NCI-H82 treated with DMSO at 0.1 percent for 48 hours (cell line): ENCODE measurements at regions not wholly inside any gene's neighbourhood (a gene's known extent, or its start where the extent isn't known, plus 50 kb on each side); places are given as distances from the start of the nearest gene placed in this dataset.
A peak's percentile ranks its signal among the peaks of the same experiment; 100 is the strongest.
"Not testable (repeated sequence)": the region's sequence is repeated elsewhere in the genome, so short reads cannot be mapped to it uniquely, and the experiment has no call there.

Experiments used
- DNase-seq: peaks from one replicate; lab custom pipeline; 2025; ENCODE audit not compliant: unreplicated experiment; lab: John Stamatoyannopoulos, UW

DNA sequence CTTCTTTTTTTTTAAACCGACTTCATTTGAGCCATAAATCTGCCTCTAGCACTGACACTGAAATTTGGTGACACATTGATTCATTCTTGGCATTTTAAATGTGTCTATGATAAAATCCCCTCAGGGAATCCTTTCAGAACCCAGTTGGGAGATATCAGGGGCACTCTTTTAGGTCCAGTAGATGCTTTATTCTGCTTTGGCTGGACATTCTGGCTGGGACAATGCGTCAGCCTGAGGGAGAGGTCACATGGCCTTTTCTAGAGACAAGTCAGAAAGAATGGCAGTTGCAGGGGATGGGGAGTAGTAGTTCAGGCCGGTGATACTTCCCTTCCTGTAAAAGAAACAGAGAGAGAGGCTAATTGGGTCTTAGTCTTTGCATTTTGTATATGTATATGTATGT lies 63.1 kb downstream of the TRIM43 start:
- DNase-seq, result not testable (repeated sequence)

DNA sequence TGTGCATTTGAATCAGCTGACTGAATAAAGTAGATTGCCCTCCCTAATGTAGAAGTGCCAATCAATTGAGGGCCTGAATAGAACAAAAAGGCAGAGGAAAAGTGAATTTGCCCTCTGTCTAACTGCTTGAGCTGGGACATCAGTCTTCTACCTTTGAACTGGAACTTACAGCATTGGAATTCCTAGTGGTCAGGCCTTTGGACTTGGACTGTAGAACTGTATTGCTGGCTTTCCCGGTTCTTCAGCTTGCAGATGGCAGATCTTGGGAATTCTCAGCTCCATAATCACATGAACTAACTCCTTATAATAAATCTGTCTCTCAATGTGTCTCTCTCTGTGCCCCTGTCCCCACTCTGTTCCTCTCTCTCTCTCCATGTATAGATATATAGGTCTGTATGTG lies 64.8 kb downstream of the TRIM43 start:
- not testable (repeated sequence) for DNase-seq

DNA sequence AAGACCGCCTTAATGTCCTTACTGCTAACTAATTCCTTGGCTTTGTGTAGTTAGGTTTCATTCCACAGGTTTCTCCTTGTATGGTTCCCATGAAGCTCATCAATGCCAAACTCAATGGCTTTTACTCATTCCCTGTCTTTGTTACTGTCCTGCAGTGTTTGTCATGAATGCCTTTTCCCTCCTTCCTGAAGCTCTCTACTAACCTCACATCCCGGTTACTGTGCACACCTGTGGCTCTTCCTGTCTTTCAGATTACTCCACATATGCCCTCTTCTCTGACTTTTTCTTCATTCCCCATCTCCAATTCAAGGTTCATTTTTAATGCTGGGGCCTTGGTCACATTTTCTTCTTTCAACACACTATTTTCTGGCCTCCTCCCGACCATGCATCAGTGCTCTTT lies 66.1 kb downstream of the TRIM43 start:
- not testable (repeated sequence) for DNase-seq

DNA sequence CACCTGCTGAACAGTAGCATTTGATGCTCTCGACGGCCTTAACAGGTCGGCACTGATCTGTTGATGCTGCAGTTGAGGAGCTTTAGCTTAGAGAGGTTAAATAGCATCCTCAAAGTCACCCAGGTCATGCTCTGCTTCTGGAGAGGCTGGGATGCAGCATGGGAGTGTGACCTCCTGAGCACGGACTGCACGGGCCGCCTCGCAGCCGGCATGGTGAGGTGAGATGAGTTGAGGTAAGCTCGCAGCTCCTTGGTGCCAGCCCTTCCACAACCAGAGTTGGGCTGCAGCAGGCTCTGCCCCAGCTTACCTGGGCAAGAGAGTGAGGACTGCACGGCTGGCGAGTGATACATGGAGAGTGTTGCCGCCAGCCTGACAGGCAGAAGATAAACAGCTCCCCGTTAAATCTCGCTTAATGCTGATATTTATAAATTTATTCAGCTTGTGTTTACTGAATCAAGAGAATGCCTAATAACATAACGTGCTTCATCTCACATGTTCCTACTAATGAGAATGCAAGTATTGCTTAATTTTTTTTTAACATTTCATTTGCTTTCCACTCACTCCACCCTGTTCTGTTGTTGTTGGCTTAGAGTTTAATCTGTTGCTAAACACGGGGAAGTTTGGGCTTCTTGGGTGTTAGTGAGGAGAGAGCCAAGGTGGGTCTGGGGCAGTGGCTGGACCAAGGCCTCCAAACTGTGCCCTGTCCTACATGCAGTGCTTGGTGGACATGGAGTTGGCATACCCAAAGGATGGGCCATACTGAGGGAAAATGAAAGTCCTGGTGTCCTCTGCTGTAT lies 69.2 kb downstream of the TRIM43 start:
- not testable (repeated sequence) for DNase-seq

DNA sequence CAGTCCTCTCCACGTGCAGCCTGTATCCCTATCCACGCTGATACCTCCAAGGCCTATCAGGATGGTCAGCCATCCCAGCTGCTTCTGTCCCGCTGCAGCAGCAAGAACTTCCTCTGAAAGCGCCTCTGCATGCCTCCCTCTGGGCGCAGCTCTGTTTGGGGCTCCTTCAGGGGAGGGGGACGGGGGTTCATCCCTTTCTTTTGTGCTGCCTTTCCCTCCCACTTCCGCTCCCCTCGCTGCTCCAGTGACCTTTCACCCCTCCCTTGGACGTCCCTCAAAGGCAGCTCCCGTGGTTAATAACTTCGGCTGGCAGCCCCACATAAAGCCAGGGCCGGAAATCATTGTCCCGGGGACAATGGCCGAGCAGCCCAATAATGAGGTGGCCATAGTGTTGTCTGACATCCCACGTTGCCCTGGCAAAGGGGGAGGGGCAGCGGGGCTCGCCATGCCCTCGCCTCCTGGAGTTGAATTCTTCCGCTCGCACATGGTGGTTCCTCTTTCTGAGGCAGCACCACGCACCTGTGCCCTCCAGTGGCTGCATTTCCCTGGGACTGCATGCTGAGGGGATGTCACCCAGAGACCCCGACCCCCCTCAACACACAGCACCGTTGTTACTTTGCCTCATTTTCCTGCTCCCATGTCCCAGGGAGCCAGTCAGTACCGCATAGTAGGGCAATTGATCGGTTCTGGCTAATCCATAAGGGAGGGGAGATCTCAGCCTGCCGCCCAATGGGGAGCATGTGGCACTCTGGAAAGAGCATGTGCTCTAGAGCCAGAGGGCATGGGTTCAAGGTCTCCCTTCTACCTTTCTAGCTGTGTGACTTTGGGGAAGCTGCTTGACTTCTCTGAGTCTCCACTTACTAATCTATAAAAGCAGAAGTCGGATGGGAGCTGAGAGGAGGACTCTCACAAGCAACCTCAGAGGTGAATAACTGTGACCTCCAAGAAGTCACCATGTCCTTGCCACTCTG lies 72.0 kb downstream of the TRIM43 start:
- DNase-seq, result not testable (repeated sequence)

DNA sequence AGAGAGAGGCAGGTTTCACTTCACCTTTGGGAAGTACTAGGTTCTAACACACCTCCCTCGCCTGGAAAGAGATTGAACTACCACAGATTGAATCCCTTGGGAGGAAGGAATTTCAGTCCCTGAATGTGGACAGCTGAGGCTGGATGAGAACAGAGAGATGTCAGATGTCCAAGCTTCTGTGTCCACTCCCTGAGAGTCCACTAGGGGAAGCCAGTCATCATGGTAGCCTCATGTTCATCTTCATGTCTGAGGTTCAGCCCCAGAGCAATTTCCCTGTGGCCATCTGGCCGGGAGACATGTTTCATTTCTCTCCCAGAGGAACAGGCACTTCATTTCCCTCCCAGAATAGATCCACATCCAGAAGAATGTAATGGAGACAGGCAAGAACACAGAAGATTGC lies 74.8 kb downstream of the TRIM43 start:
- DNase-seq, result not testable (repeated sequence)

DNA sequence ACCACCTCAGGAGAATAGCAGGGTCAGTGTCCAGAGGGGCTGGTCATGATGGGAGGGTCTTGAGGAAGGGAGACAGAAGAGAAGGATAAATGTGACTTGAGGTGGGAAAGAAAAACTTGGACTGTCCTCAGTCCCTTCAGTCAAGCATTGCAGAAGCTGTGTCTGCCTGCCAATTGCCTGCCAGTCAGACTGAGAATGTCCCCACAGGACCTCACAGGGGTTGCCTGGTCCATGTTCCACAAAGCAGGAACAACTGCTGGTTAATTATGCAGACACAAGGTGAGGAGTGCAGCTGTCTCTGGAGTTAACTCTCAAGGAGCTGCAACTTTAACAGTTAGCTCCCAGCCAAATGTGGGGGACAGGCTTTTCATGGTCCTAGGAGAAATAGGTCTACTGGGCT lies 75.7 kb downstream of the TRIM43 start:
- DNase-seq, result no peak

DNA sequence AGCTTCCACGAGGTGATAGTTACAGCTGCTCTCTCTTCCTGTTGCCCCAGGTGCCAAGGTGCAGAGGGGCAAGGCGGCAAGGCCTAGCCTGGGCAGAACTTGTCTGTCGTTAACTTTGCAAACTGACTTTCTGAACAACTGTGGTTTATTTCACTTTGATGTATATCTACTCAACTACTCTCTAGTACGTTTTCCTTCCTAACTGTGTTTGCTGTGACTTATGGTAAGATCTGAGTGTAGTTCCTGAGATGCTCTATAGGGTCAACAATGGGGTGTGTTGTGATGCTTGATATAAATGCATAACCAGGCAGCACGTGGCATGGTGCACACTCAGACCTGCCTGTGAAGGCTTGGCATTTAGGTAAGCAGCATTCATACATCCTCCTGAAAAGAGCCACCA lies 77.1 kb downstream of the TRIM43 start:
- not testable (repeated sequence) for DNase-seq

DNA sequence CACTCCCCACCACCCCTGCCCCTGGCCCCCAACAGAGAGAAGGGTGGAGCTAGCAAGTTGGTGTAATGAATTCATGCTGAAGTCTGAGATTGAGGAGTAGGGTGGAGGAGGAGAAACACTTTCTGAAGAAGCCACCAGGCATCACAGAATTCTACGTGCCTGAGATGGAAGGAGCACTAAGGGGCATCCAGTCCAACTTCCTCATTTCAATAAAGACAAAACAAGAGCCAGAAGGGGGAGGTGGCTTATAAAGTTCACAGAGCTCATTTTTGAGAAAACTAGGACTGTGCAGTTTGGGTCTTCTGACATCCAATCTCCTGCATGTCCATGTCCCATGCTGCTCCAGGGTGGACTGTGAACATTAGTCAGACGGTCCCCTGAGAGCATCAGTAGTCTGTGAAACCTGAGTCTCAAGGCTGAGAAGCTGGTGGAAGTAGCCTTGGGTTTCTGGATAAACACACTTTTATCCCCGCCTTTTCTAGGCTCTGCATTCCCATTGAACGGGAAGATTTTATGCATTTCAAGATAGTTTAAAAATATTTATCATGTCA lies 77.7 kb downstream of the TRIM43 start:
- no peak for DNase-seq

DNA sequence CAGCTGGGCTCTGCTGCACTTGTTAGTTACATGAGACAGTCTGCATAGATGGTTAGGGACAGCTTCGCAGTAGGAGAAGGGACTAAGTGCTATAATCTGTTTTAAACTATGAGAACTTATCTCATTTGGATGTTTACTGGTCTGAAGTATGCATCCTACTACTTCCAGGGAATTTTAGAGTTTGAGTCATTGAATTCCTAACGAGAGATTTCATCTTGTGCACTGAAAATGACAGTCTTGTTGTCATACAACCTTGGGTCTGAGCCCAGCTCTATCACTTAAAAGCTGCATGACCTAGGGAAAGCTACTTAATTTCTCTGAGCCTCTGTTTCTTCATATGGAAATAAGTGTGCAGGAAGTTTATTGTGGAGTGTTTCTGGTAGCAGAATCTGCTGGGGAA lies 78.4 kb downstream of the TRIM43 start:
- no peak for DNase-seq

DNA sequence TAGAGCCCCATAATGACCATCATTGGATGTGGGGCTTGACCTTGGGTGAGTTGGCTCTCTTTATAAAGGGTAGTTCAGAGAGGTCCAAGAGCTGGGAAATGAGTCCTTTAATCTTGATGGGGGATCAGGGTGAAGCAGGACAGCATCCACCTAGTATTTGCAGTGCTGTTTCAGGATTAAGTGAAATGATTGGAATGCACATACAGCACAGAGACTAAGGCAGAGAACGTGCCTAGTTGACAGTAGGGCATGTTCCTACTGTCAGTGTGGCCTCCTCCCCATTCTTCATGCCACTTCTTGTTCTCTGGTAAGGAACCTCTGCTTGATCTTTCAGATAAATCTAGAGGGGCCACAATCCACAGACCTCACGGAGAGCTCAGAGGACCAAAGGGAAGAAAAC lies 78.9 kb downstream of the TRIM43 start:
- DNase-seq, result no peak

DNA sequence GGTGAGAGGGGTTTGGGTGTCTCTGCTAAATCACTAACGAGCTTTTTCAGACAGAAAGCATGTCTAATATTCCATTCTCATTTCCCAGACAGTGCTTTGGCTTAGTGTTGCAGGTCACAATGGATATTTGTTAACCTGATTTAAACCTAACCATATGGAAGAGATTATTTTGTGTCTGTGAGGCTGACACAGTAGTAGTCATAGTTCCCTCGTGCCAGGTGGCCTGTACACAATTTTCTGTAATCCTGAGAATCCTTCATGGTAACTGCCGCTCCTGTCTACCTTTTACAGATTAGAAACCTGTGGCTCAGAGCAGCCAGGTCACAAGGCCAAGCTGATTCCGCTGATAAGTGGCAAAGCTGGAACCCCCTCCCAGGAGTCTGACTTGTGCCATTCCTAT lies 79.4 kb downstream of the TRIM43 start:
- DNase-seq, result peak; percentile 94

DNA sequence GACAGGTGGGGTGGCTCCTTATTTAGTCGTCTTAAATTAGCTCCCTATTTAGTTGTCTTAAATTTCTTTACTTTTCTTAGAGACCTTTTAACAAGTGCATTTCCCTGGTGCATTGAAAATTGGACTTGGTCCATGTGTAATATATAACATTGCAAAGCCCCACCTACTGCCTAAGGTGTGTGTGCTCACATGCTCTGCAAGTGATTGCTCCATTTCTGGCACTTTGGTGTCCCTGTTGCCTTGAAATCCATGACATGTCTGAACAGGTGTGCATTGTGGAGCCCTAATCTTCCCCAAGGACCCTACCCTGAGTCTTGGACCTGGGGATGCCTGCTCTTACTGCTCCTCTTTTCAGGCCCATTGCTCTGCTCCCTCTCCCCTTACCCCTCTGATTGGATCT lies 80.2 kb downstream of the TRIM43 start:
- not testable (repeated sequence) for DNase-seq

DNA sequence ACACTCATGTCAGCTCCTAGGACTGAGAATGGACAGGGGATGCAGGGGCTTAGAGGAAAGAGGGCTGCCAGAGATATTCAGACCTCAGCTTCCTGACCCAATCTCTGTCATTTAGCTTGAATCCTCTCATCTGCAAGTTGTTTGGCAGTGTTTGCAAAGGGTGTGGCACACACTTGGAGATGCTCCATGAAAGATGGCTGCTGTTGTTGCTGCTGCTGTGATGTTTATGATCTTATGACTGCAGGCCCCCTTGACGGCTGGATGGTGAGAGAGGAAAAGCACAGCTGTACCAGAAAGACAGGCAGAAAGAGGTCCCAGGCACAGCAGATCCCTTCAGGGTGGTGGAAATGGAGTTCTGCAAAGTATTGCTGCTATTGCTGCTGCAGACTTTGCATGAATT lies 80.7 kb downstream of the TRIM43 start:
- not testable (repeated sequence) for DNase-seq

DNA sequence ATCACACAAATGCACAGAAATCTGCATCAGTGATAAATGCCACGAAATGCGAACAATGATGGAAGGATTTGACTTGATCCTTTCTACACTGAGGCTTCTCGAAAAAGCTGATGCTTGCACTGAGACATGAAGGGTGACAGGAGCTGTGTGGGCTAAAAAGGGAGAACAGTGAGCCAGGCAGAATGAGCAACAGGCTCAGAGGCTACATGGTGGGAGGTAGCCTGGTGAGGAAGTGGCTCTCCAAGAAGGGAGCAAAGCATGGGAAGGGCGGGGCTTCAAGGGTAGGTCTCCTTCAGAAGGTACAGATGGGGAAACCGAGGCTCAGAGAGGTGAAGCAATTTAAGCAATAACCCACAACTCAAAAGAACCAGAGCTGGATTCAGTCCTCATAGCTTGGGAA lies 82.4 kb downstream of the TRIM43 start:
- no peak for DNase-seq

DNA sequence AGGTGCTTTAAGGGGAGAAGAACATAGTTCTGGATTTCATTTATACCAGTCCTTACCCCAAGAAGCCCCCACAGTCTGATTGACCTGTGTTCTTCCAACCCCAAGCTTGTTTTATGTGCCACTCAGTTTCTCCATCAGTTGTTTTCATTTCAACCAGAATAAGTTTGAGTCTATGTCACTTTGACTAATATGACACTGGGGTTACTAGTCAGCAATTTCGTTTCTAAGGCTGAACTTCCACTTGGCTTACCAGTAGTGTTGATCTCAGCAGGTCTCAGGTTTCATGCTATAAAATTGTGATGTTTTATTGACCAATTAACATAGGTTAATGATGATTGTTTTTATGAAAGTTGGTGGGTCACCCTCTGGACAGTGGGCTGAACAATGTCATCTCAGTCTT lies 84.8 kb downstream of the TRIM43 start:
- DNase-seq, result not testable (repeated sequence)

DNA sequence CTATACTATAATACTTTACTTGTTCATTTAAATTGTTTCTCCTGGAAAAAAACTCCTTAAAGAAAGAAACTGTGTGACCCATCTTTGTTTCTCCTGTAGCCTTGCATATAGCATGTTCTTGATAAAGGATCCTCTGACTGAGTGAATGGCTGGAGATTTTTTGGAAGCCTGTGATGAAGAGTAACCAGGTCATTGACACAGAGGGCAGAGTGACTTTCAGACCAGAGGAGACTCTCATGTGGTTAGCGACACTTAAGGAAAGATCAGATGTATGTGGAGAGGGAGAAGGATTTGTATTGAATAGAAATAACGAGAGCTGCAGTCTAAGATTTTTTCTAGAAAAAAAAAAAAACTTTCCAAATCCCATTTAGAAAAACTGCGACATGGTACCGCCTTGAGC lies 85.5 kb downstream of the TRIM43 start:
- no peak for DNase-seq

DNA sequence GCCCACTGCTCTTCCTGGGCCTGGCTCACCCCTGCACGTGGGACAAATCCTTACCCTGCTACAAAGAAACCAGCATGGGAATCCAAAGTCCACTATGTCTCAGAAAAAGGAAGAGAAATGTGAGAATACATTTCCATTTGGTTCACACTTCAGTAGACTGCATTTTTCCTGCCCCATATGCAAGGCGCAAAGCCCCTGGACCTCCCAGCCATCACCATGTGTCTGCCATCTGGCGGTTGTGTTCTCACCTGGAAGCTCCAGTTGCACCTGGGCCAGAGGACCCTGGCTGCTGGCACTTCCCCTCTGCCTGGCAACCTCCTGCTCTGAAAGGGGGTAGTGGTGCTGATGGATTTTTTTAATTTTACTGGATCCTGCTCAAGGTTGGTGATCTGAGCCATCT lies 86.0 kb downstream of the TRIM43 start:
- not testable (repeated sequence) for DNase-seq

DNA sequence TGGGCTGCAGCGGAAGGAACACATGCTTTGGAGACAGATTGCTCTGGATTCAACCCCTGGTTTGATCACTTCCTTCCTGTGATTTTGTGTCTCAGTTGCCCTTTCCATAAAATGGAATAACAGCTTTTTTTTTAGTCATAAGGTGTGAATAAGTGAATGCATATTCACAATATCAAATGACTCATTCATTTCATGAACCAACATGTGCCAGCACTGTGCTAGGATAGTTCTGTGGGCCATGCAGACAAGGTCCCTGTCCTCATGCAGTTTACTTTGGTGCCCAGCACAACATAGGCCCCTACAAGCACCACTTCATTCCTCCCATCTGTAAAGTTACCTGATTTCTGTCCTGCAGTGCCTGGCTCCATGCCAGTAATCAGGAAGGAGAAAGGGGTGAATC lies 89.4 kb downstream of the TRIM43 start:
- DNase-seq, result not testable (repeated sequence)

DNA sequence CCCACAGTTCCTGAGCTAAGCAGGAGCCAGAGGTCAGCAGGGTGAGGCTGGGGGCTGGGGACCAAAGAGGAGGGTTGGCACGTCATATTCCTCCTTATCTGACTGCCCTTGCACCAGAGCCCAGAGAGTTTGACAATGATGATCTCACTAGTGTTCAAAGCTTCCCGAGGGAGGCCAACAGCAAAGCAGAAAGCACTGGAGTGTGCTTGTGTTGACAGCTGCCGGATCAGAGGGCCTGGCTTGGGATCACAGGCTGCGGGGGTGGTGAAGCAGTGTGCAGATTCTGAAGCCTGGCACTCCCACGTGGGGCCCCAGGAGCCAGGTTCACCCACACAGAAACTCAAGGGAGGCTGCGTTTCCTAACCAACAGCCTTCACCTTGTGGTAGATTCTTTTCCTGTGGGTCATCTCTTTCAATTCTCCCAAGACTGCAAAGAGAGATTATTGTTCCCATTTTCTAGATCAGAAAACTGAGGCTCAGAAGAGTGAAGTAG lies 89.8 kb downstream of the TRIM43 start:
- DNase-seq, result not testable (repeated sequence)

DNA sequence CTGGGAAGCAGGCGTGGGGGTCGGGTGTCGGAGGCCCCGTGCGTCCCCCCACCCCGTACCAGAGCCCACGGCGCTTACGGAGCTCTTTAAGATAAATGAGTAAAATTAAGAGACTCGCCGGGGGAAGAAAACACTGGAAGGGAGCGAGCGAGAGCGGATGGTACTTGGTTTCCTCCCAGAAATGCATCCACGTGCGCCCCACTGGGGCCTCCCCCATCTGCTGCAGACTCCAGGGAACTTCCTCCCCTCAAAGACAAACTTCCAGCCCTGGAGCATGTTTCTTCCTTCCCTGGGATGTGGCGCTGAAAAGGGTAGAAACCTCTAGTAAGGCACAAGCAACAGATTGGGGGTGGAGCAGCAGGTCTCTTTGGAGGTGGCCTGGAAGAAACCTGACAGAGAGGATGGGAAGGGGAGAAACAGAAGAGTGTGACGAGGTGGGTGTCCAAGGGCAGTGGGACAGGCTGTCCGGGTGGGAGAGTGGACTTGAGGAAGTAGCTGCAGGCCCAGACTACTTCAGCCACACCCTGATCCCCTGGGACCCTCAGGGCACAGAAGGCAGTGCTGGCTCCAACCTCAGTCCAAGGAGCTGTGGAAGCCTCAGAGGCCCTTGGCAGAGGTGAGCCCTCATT lies 91.2 kb downstream of the TRIM43 start:
- not testable (repeated sequence) for DNase-seq
